ENCODE measurements at regions not wholly inside any gene's neighbourhood (a gene's known extent, or its start where the extent isn't known, plus 50 kb on each side); places are given as distances from the start of the nearest gene placed in this dataset.

GRCh38 chr10:130372866-130373265, 236.7 kb downstream of the GLRX3 start:
- no peak for DNase-seq
- 30 to 84% methylated on average over 2 to 9 of the region's 9 CpGs for WGBS, 2 donors (ENCODE audit: low coverage in 1 of 2)
- H3K36me3 ChIP-seq = no peaks in the 10 kb centered on the region
- no peaks in the 10 kb centered on the region for H3K27me3 ChIP-seq
- no peaks in the 10 kb centered on the region for H3K9me3 ChIP-seq
- in situ Hi-C loops (cut with MboI; ENCODE audit: low pct_ligation_motif_present in 1 of 4, low pct_unique_long_range_greater_than_20kb in 1 of 4, low sequenced_read_pairs in 3 of 4) = no loop called here
- no peak for TF ChIP-seq CTCF (IDR thresholded peaks at IDR 0.05)
- TF ChIP-seq POLR2AphosphoS5 (IDR thresholded peaks at IDR 0.05) = no peak
- no peak for TF ChIP-seq EP300 (IDR thresholded peaks at IDR 0.05; ENCODE audit: low read depth)
- no peak for TF ChIP-seq POLR2A (IDR thresholded peaks at IDR 0.05)
- no peak overlapping the region for H3K4me3 ChIP-seq
- intact Hi-C loops (cut with DNase I; ENCODE audit: low total_unique reads) = no loop called here
- H3K27ac ChIP-seq = no peak overlapping the region
- H3K4me1 ChIP-seq = no peaks in the 10 kb centered on the region

DNA sequence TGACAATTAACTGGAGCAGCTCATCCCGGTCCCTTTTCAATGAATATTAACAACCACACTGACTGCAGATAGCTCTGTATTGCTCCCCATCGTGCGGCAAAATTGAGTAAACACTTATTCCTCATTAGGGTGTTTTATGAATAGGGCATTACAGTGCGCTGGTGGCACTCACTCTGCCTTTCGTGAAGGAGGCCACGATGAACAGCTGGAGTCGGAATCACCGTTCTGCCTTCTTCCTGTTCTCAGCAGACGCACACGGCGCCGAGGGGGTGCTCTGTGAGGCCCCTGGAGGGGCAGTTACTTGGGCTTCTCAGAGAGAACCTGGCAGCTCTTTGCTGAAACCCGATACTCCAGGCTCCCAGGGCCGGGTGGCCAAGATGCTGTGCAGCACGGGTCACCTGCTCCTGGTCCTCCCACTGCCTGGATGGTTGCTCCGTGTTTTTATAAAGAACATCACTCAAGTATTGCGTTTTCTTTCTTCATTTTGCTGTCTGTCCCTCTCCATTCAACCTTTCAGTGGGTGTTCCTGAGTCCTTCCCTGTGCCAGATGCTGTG, 241.9 kb downstream of the GLRX3 start:
- Histone ChIP-seq H3K4me1 (no peaks in the 10 kb centered on the region), H3K27ac (no peak overlapping the region), H3K27me3 (no peaks in the 10 kb centered on the region), H3K9me3 (no peaks in the 10 kb centered on the region), H3K4me3 (no peak overlapping the region), H3K36me3 (no peaks in the 10 kb centered on the region)
- intact Hi-C loops (cut with DNase I; ENCODE audit: low total_unique reads) = no loop called here
- in situ Hi-C loops (cut with MboI; ENCODE audit: low pct_ligation_motif_present in 1 of 4, low pct_unique_long_range_greater_than_20kb in 1 of 4, low sequenced_read_pairs in 3 of 4) = no loop called here
- WGBS, 2 donors (ENCODE audit: low coverage in 1 of 2) = 55 to 67% methylated on average over 7 to 17 of the region's 17 CpGs
- TF ChIP-seq EP300 (IDR thresholded peaks at IDR 0.05; ENCODE audit: low read depth) (no peak), POLR2AphosphoS5 (IDR thresholded peaks at IDR 0.05) (no peak), CTCF (IDR thresholded peaks at IDR 0.05) (no peak), POLR2A (IDR thresholded peaks at IDR 0.05) (no peak)
- DNase-seq = no peak

GRCh38 chr10:130378556-130379400, 242.6 kb downstream of the GLRX3 start:
- no peaks in the 10 kb centered on the region for H3K36me3 ChIP-seq
- H3K27ac ChIP-seq = no peak overlapping the region
- WGBS, 2 donors (ENCODE audit: low coverage in 1 of 2) = 58 to 61% methylated on average over 9 to 15 of the region's 15 CpGs
- no peak overlapping the region for H3K4me3 ChIP-seq
- no peak for DNase-seq
- H3K27me3 ChIP-seq = no peaks in the 10 kb centered on the region
- H3K9me3 ChIP-seq = no peaks in the 10 kb centered on the region
- intact Hi-C loops (cut with DNase I; ENCODE audit: low total_unique reads) (no loop called here), in situ Hi-C loops (cut with MboI; ENCODE audit: low pct_ligation_motif_present in 1 of 4, low pct_unique_long_range_greater_than_20kb in 1 of 4, low sequenced_read_pairs in 3 of 4) (no loop called here)
- TF ChIP-seq POLR2A (IDR thresholded peaks at IDR 0.05) = no peak
- TF ChIP-seq EP300 (IDR thresholded peaks at IDR 0.05; ENCODE audit: low read depth) = no peak
- H3K4me1 ChIP-seq = no peaks in the 10 kb centered on the region

- intact Hi-C loops (cut with DNase I; ENCODE audit: low total_unique reads) = no loop called here
- in situ Hi-C loops (cut with MboI; ENCODE audit: low pct_ligation_motif_present in 1 of 4, low pct_unique_long_range_greater_than_20kb in 1 of 4, low sequenced_read_pairs in 3 of 4) = no loop called here
- Histone ChIP-seq H3K36me3 (no peaks in the 10 kb centered on the region), H3K4me3 (no peak overlapping the region), H3K4me1 (no peaks in the 10 kb centered on the region), H3K9me3 (no peaks in the 10 kb centered on the region), H3K27ac (no peak overlapping the region), H3K27me3 (no peaks in the 10 kb centered on the region)
- 40 to 44% methylated on average over 1 to 6 of the region's 6 CpGs for WGBS, 2 donors (ENCODE audit: low coverage in 1 of 2)
- no peak for DNase-seq
- TF ChIP-seq EP300 (IDR thresholded peaks at IDR 0.05; ENCODE audit: low read depth) = no peak
- TF ChIP-seq CTCF (IDR thresholded peaks at IDR 0.05) = no peak
- TF ChIP-seq POLR2AphosphoS5 (IDR thresholded peaks at IDR 0.05) = no peak
- no peak for TF ChIP-seq POLR2A (IDR thresholded peaks at IDR 0.05)
Measured at GRCh38 chr10:130380056-130380455, 243.9 kb downstream of the GLRX3 start.
